ENCODE measurements at regions not wholly inside any gene's neighbourhood (a gene's known extent, or its start where the extent isn't known, plus 50 kb on each side); places are given as distances from the start of the nearest gene placed in this dataset.
"Not testable (repeated sequence)": the region's sequence is repeated elsewhere in the genome, so short reads cannot be mapped to it uniquely, and the experiment has no call there.

- DNase-seq (ENCODE audit: low spot score): no peak
These were observed 56.9 kb upstream of the CHST15 start for GRCh38 chr10:124150189-124150806.

GRCh38 chr10:124149189-124150042 lies 56.0 kb upstream of the CHST15 start:
- DNase-seq (ENCODE audit: low spot score): no peak

DNA sequence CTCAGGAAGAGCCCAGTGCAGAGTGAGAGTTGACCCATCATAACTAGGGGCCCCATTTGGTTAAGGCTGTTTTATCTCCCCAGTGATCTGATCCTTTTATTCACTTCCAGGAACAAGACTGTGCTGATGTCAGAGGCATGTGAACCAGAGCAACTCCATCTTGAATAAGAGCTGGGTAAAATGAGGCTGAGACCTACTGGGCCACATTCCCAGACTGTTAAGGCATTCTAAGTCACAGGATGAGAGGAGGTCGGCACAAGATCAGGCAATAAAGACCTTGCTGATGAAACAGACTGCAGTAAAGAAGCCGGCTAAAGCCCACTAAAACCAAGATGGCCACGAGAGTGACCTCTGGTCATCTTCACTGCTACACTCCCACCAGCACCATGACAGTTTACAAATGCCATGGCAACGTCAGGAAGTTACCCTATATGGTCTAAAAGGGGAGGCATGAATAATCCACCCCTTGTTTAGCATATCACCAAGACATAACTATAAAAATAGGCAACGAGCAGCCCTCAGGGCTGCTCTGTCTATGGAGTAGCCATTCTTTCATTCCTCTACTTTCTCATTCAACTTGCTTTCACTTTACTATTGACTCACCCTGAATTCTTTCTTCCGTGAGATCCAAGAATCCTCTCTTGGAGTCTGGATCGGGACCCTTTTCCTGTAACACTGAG lies 55.3 kb upstream of the CHST15 start:
- not testable (repeated sequence) for DNase-seq (ENCODE audit: low spot score)

DNA sequence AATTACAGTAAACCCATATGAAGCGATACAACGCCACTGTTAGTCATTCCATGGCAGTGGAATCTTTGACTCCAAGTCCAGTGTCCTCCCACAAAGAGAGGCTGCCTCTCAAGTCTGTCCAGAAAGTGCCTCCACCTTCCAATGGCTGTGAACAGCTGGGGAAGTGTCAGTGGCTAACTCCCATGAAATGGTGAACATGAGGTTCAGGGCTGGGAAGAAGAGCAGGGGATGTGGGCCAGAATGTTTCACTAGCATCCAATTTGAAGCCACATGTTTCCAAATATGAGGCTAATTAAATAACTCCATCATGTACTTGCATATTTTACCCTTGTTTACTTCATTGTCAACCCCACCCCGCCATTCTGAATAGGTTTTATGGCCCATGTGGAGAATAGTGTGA lies 53.1 kb upstream of the CHST15 start:
- no peak for DNase-seq (ENCODE audit: low spot score)

GRCh38 chr10:124145109-124145870 lies 51.9 kb upstream of the CHST15 start:
- DNase-seq (ENCODE audit: low spot score): no peak

DNA sequence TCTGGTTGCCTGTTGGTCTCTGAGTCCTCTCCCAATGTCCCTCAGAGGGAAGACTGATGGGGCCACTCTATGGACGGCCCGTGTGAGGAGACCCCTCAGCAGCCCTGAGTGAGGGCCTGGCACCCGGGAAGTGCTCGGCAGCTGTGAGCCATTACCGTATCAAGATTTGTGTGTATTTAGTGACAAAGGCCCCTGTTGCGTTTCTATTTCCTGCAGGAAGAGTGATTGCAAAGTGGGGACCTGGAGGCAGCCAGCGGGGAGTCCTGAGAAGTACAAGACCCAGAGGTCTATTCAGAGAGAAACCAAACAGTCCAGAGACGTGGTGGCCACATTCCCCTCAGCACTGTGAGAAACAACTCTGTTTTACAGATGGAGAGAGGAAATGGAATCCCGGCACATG lies 51.1 kb upstream of the CHST15 start:
- no peak for DNase-seq (ENCODE audit: low spot score)

DNA sequence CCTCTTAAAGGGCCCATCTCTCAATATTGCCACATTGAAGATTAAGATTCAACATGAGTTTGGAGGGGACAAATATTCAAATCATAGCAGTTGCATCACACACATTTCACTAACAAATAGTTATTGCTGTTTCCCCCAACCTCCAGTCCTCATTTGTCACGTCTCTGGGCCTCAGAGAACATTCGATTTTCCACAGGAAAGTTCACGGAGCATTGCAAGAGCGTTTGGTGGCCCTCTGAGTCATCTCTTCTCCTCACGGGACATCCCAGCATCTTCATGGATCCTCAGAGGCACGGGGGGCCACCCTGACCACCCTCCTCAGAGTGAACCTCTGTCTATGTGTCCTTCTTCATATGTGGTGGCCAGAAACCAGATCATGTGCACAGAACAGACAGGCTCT lies 50.3 kb upstream of the CHST15 start:
- DNase-seq (ENCODE audit: low spot score): no peak

All from SK-N-DZ (cell line).